Endothelial cell of umbilical vein (primary cell): ENCODE measurements at regions not wholly inside any gene's neighbourhood (a gene's known extent, or its start where the extent isn't known, plus 50 kb on each side); places are given as distances from the start of the nearest gene placed in this dataset.

Experiments used
- BruUV-seq: library from RNA; stranded (reverse); fragments of 400-500 nt; replicated peaks from 2 replicates; lab custom pipeline; 2021; lab: Mats Ljungman, UMichigan
- CTCF ChIA-PET: fragments of 300-600, 350-600 bp; sonication (Branson Sonifier 250); formaldehyde crosslinking; loops from one replicate; lab custom pipeline; 2021; ENCODE audit warnings: antibody characterized with exemption, inconsistent platforms; lab: Charles Lee
- POLR2A ChIA-PET: fragments of 300-600, 350-600 bp; sonication (Branson Sonifier 250); formaldehyde crosslinking; loops from one replicate; lab custom pipeline; 2021; ENCODE audit warnings: antibody characterized with exemption, inconsistent platforms; lab: Charles Lee
- DNase-seq: peaks from one replicate; pipeline ENCODE4 v3.0.0-alpha.2; 2011; ENCODE audit warnings: low read depth, low spot score
- FAIRE-seq: peaks from 2 replicates; lab custom pipeline; 2011; peaks lifted over from hg19 to GRCh38; lab: Jason Lieb, UNC
- H2AFZ ChIP-seq: 2 replicates; pipeline ENCODE4 v1.6.0; 2012; ENCODE audit warnings: low read depth, low read length, control low read depth, inconsistent platforms
- H3K27ac ChIP-seq: 2 replicates; pipeline ENCODE4 v1.5.1; 2011; ENCODE audit warnings: low read depth, mild to moderate bottlenecking, control low read depth, low read length, moderate library complexity; ENCODE audit not compliant: insufficient read depth
- H3K27me3 ChIP-seq, 2 experiments: 2 replicates each; pipeline versions ENCODE4 v1.6.0 to v1.6.1; 2011; ENCODE audit warnings: low read length in 2 of 2, mixed read lengths in 1 of 2; ENCODE audit not compliant: control insufficient read depth in 2 of 2, insufficient read depth in 2 of 2
- H3K36me3 ChIP-seq, 2 experiments: 2 replicates in 1 of 2; 3 replicates in 1 of 2; pipeline ENCODE4 v1.5.1; 2011; ENCODE audit warnings: low read length in 2 of 2, mild to moderate bottlenecking in 1 of 2, moderate library complexity in 1 of 2; ENCODE audit not compliant: control insufficient read depth in 2 of 2, insufficient read depth in 2 of 2; ENCODE audit errors: extremely low read depth in 1 of 2
- H3K4me1 ChIP-seq: 3 replicates; pipeline ENCODE4 v1.5.1; 2011; ENCODE audit warnings: mild to moderate bottlenecking, low read length; ENCODE audit not compliant: control insufficient read depth, insufficient read depth; ENCODE audit errors: extremely low read depth
- H3K4me2 ChIP-seq: 2 replicates; pipeline ENCODE4 v1.6.1; 2011; ENCODE audit warnings: low read length, control low read depth, mixed read lengths; ENCODE audit not compliant: insufficient read depth
- H3K4me3 ChIP-seq, 3 experiments: fragments of 200-600 bp in 1 of 3; sonication (generic), shearing (Covaris generic) in 1 of 3; replicated peaks in 1 of 3; 2 replicates each; pipeline ENCODE4 v1.5.1; 2011 to 2016; ENCODE audit warnings: control low read depth in 3 of 3, low read length in 3 of 3, mild to moderate bottlenecking in 2 of 3, inconsistent platforms in 1 of 3, low read depth in 1 of 3, moderate library complexity in 1 of 3; ENCODE audit not compliant: insufficient read depth in 1 of 3
- H3K79me2 ChIP-seq: 2 replicates; pipeline ENCODE4 v1.6.0; 2012; ENCODE audit warnings: low read length, inconsistent platforms; ENCODE audit not compliant: control insufficient read depth, insufficient read depth
- H3K9ac ChIP-seq: replicated peaks from 2 replicates; pipeline ENCODE3; 2011; ENCODE audit warnings: low read length, control low read depth; ENCODE audit not compliant: insufficient read depth; ENCODE audit errors: extremely low read depth
- H3K9me1 ChIP-seq: replicated peaks from 3 replicates; pipeline ENCODE4 v1.6.0; 2011; ENCODE audit warnings: mild to moderate bottlenecking, low read length; ENCODE audit not compliant: control insufficient read depth, insufficient read depth; ENCODE audit errors: extremely low read depth
- H3K9me3 ChIP-seq: replicated peaks from 2 replicates; pipeline ENCODE4 v1.5.1; 2012; ENCODE audit warnings: low read length, inconsistent platforms; ENCODE audit not compliant: control insufficient read depth, insufficient read depth
- H4K20me1 ChIP-seq: replicated peaks from 2 replicates; pipeline ENCODE3; 2011; ENCODE audit warnings: mild to moderate bottlenecking, low read length; ENCODE audit not compliant: control insufficient read depth, insufficient read depth; ENCODE audit errors: extremely low read depth
- CTCF ChIP-seq, 2 donors: IDR thresholded peaks; 1 replicate in 1 of 2; 2 replicates in 1 of 2; pipeline ENCODE4 v1.5.1; 2011; ENCODE audit warnings: low read length in 2 of 2, mild to moderate bottlenecking in 2 of 2, moderate library complexity in 2 of 2, control low read depth in 1 of 2, inconsistent platforms in 1 of 2, low read depth in 1 of 2; ENCODE audit not compliant: insufficient read depth in 1 of 2; ENCODE audit errors: extremely low read depth in 1 of 2
- EZH2 ChIP-seq: IDR thresholded peaks from 2 replicates; pipeline ENCODE4 v1.6.1; 2012; ENCODE audit warnings: borderline replicate concordance, low read depth, mild to moderate bottlenecking, moderate library complexity, low read length, inconsistent platforms; ENCODE audit not compliant: severe bottlenecking
- FOS ChIP-seq: IDR thresholded peaks from 2 replicates; pipeline ENCODE4 v1.6.1; 2011; ENCODE audit warnings: mild to moderate bottlenecking, low read length, moderate library complexity, borderline replicate concordance; ENCODE audit not compliant: insufficient read depth
- GATA2 ChIP-seq: IDR thresholded peaks from 2 replicates; pipeline ENCODE4 v1.7.0; 2011; ENCODE audit warnings: low read depth, mild to moderate bottlenecking, moderate library complexity, mixed read lengths, low read length; ENCODE audit not compliant: insufficient read length, insufficient read depth
- JUN ChIP-seq: IDR thresholded peaks from 2 replicates; pipeline ENCODE4 v1.6.1; 2011; ENCODE audit warnings: borderline replicate concordance, low read depth; ENCODE audit not compliant: insufficient read length, insufficient read depth
- MAX ChIP-seq: IDR thresholded peaks from 2 replicates; pipeline ENCODE4 v1.6.1; 2011; ENCODE audit not compliant: insufficient read depth, insufficient read length
- MYC ChIP-seq: IDR thresholded peaks from one replicate; pipeline ENCODE4 v1.6.1; 2011; ENCODE audit warnings: mild to moderate bottlenecking, low read depth, low read length
- POLR2A ChIP-seq: IDR thresholded peaks from 2 replicates; pipeline ENCODE4 v1.6.1; 2012; ENCODE audit warnings: low read depth, mild to moderate bottlenecking, control low read depth, low read length
- POLR2AphosphoS5 ChIP-seq: IDR thresholded peaks from 2 replicates; pipeline ENCODE4 v1.6.1; 2012; ENCODE audit warnings: low read depth, mild to moderate bottlenecking, control low read depth, low read length, moderate library complexity; ENCODE audit not compliant: insufficient read depth
- dilution Hi-C: fragments of 300-500 bp; cut with MboI; formaldehyde crosslinking; loops from one replicate; pipeline ENCODE4 v1.15.0; 2019; ENCODE audit warnings: low sequenced_read_pairs; ENCODE audit not compliant: extremely low pct_ligation_motif_present
- intact Hi-C: fragments of 100-400 bp; cut with micrococcal nuclease; formaldehyde crosslinking; loops from one replicate; pipeline ENCODE4 v1.10.0; 2022

DNA sequence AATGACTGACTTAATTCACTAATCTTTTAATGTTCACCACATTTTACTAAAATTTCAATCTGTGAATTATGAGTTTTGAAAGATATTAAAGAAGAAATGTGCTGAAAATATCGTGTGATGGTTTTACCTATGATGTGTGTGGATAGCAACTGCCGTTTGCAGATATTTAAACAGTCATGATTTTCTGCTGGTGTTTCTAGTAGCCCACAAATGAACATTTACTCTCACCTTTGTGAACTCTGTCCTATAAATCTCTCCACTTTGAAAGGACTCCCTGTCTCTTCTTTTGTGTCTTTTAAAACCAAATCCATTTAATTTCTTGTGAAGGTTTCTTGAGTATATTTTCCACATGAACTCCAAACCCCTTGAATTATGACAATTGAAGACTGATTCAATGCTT is 771.2 kb upstream of the SALL3 start:
- TF ChIP-seq MYC, result no peak
- TF ChIP-seq JUN, result no peak
- no peak for TF ChIP-seq GATA2
- no peak for TF ChIP-seq FOS
- no peak for TF ChIP-seq POLR2AphosphoS5
- TF ChIP-seq POLR2A, result no peak
- TF ChIP-seq CTCF (IDR thresholded peaks at IDR 0.05; ENCODE audit: extremely low read depth in 1 of 2, insufficient read depth in 1 of 2, low read depth in 1 of 2, low read length in 2 of 2), result no peak
- TF ChIP-seq EZH2, result no peak
- TF ChIP-seq MAX, result no peak
- Histone ChIP-seq H3K9me3 (peaks cover 4% of the 10 kb centered on the region), H3K9me1 (no peaks in the 10 kb centered on the region), H4K20me1 (no peaks in the 10 kb centered on the region), H3K36me3 (no peaks in the 10 kb centered on the region), H3K9ac (no peak overlapping the region), H2AFZ (no peak overlapping the region), H3K27ac (no peak overlapping the region), H3K79me2 (no peaks in the 10 kb centered on the region), H3K4me3 (no peak overlapping the region), H3K4me1 (no peaks in the 10 kb centered on the region), H3K27me3 (no peaks in the 10 kb centered on the region), H3K4me2 (no peak overlapping the region)
- ChIA-PET POLR2A (no interaction called here), CTCF (no interaction called here)
- FAIRE-seq (no peak), DNase-seq (no peak)
- no TSS peak for BruUV-seq
- dilution Hi-C loops, result no loop called here
- intact Hi-C loops, result no loop called here
